HUES64 (cell line): ENCODE measurements at regions not wholly inside any gene's neighbourhood (a gene's known extent, or its start where the extent isn't known, plus 50 kb on each side); places are given as distances from the start of the nearest gene placed in this dataset.

Experiments used
- H3K27ac ChIP-seq: 2 replicates; pipeline ENCODE4 v1.7.0; 2013; ENCODE audit warnings: low read depth, low read length, inconsistent platforms
- H3K27me3 ChIP-seq: 2 replicates; pipeline ENCODE4 v1.6.1; 2013; ENCODE audit warnings: mild to moderate bottlenecking, low read length; ENCODE audit not compliant: insufficient read depth
- H3K36me3 ChIP-seq: 2 replicates; pipeline ENCODE4 v1.6.1; 2013; ENCODE audit warnings: mild to moderate bottlenecking, low read length; ENCODE audit not compliant: insufficient read depth
- H3K4me1 ChIP-seq: 2 replicates; pipeline ENCODE4 v1.6.1; 2013; ENCODE audit warnings: mild to moderate bottlenecking, low read length, moderate library complexity; ENCODE audit not compliant: insufficient read depth
- H3K4me3 ChIP-seq: 2 replicates; pipeline ENCODE4 v1.5.1; 2013; ENCODE audit warnings: mild to moderate bottlenecking, low read length, moderate library complexity
- H3K9ac ChIP-seq: 2 replicates; pipeline ENCODE4 v1.6.1; 2013; ENCODE audit warnings: mild to moderate bottlenecking, low read depth, low read length
- H3K9me3 ChIP-seq: 2 replicates; pipeline ENCODE4 v1.6.1; 2013; ENCODE audit warnings: low read depth, low read length; ENCODE audit not compliant: insufficient read depth
- WGBS: fragments of 150-250, 120-280 bp; methylation state at CpG from one replicate; pipeline ENCODE4 v1.1.7; 2013; ENCODE audit warnings: missing lambda C conversion rate; 5-methylcytosine and 5-hydroxymethylcytosine counted together

- no peaks in the 10 kb centered on the region for H3K36me3 ChIP-seq
- no peak overlapping the region for H3K4me3 ChIP-seq
- no peaks in the 10 kb centered on the region for H3K27me3 ChIP-seq
- H3K9me3 ChIP-seq = no peaks in the 10 kb centered on the region
- no peak overlapping the region for H3K27ac ChIP-seq
- no peak overlapping the region for H3K9ac ChIP-seq
- no peaks in the 10 kb centered on the region for H3K4me1 ChIP-seq
- 89% methylated on average over 20 of the region's 20 CpGs for WGBS
Measured at GRCh38 chr11:134509381-134510232, 97.6 kb upstream of the B3GAT1 start.

- Histone ChIP-seq H3K4me1 (peaks cover 10% of the 10 kb centered on the region; the same call in 1 of the 2 replicates), H3K27me3 (no peaks in the 10 kb centered on the region), H3K27ac (no peak overlapping the region), H3K9me3 (no peaks in the 10 kb centered on the region), H3K4me3 (no peak overlapping the region), H3K9ac (no peak overlapping the region), H3K36me3 (no peaks in the 10 kb centered on the region)
- 90% methylated on average over 17 of the region's 17 CpGs for WGBS
Measured at GRCh38 chr11:134508219-134508990, 96.4 kb upstream of the B3GAT1 start.

- H3K9me3 ChIP-seq = no peaks in the 10 kb centered on the region
- peaks cover 24% of the 10 kb centered on the region for H3K4me1 ChIP-seq
- H3K9ac ChIP-seq = no peak overlapping the region
- H3K27me3 ChIP-seq = no peaks in the 10 kb centered on the region
- WGBS = 97% methylated on average over 2 of the region's 2 CpGs
- H3K27ac ChIP-seq = no peak overlapping the region
- H3K4me3 ChIP-seq = no peak overlapping the region
- no peaks in the 10 kb centered on the region for H3K36me3 ChIP-seq
Measured at GRCh38 chr11:134506046-134506445, 94.0 kb upstream of the B3GAT1 start.

- H3K4me3 ChIP-seq = no peak overlapping the region
- no peak overlapping the region for H3K27ac ChIP-seq
- no peaks in the 10 kb centered on the region for H3K9me3 ChIP-seq
- H3K4me1 ChIP-seq = peaks cover 24% of the 10 kb centered on the region
- WGBS = 93% methylated on average over 3 of the region's 3 CpGs
- no peaks in the 10 kb centered on the region for H3K36me3 ChIP-seq
- no peaks in the 10 kb centered on the region for H3K27me3 ChIP-seq
- no peak overlapping the region for H3K9ac ChIP-seq
Measured at GRCh38 chr11:134505125-134505524, 93.1 kb upstream of the B3GAT1 start.

- no peak overlapping the region for H3K4me3 ChIP-seq
- H3K27ac ChIP-seq = no peak overlapping the region
- no peaks in the 10 kb centered on the region for H3K27me3 ChIP-seq
- WGBS = 67% methylated on average over 16 of the region's 16 CpGs
- H3K9ac ChIP-seq = no peak overlapping the region
- no peaks in the 10 kb centered on the region for H3K9me3 ChIP-seq
- no peaks in the 10 kb centered on the region for H3K36me3 ChIP-seq
- H3K4me1 ChIP-seq = peaks cover 24% of the 10 kb centered on the region
Measured at GRCh38 chr11:134504146-134504905, 92.3 kb upstream of the B3GAT1 start.

GRCh38 chr11:134503596-134503995 lies 91.6 kb upstream of the B3GAT1 start:
- no peaks in the 10 kb centered on the region for H3K36me3 ChIP-seq
- H3K27ac ChIP-seq = no peak overlapping the region
- no peaks in the 10 kb centered on the region for H3K27me3 ChIP-seq
- peaks cover 24% of the 10 kb centered on the region for H3K4me1 ChIP-seq
- no peak overlapping the region for H3K4me3 ChIP-seq
- no peak overlapping the region for H3K9ac ChIP-seq
- H3K9me3 ChIP-seq = no peaks in the 10 kb centered on the region
- WGBS = 88% methylated on average over 16 of the region's 16 CpGs

- no peak overlapping the region for H3K4me3 ChIP-seq
- H3K27ac ChIP-seq = no peak overlapping the region
- H3K9me3 ChIP-seq = no peaks in the 10 kb centered on the region
- H3K4me1 ChIP-seq = peaks cover 24% of the 10 kb centered on the region
- 36% methylated on average over 21 of the region's 21 CpGs for WGBS
- H3K36me3 ChIP-seq = no peaks in the 10 kb centered on the region
- no peaks in the 10 kb centered on the region for H3K27me3 ChIP-seq
- no peak overlapping the region for H3K9ac ChIP-seq
Measured at GRCh38 chr11:134503100-134503499, 91.1 kb upstream of the B3GAT1 start.

GRCh38 chr11:134502153-134502550 lies 90.1 kb upstream of the B3GAT1 start:
- no peak overlapping the region for H3K27ac ChIP-seq

GRCh38 chr11:134501406-134502152 lies 89.5 kb upstream of the B3GAT1 start:
- Histone ChIP-seq H3K36me3 (no peaks in the 10 kb centered on the region), H3K4me3 (no peak overlapping the region), H3K9ac (no peak overlapping the region), H3K27ac (no peak overlapping the region), H3K9me3 (no peaks in the 10 kb centered on the region), H3K27me3 (no peaks in the 10 kb centered on the region), H3K4me1 (peaks cover 24% of the 10 kb centered on the region)
- 91% methylated on average over 16 of the region's 16 CpGs for WGBS

More at GRCh38 chr11:134502153-134502550, 90.1 kb upstream of the B3GAT1 start:
- H3K9me3 ChIP-seq = no peaks in the 10 kb centered on the region
- H3K4me1 ChIP-seq = peaks cover 24% of the 10 kb centered on the region
- no peaks in the 10 kb centered on the region for H3K36me3 ChIP-seq
- no peak overlapping the region for H3K4me3 ChIP-seq
- H3K27me3 ChIP-seq = no peaks in the 10 kb centered on the region
- WGBS = 93% methylated on average over 5 of the region's 5 CpGs
- H3K9ac ChIP-seq = no peak overlapping the region

GRCh38 chr11:134500621-134501020 lies 88.6 kb upstream of the B3GAT1 start:
- no peak overlapping the region for H3K4me3 ChIP-seq
- H3K4me1 ChIP-seq = peaks cover 24% of the 10 kb centered on the region
- H3K9me3 ChIP-seq = no peaks in the 10 kb centered on the region
- H3K9ac ChIP-seq = no peak overlapping the region
- no peak overlapping the region for H3K27ac ChIP-seq
- no peaks in the 10 kb centered on the region for H3K36me3 ChIP-seq
- H3K27me3 ChIP-seq = no peaks in the 10 kb centered on the region
- 92% methylated on average over 8 of the region's 8 CpGs for WGBS
